HUES64 (cell line): ENCODE measurements at regions not wholly inside any gene's neighbourhood (a gene's known extent, or its start where the extent isn't known, plus 50 kb on each side); places are given as distances from the start of the nearest gene placed in this dataset.

Experiments
- H3K27ac ChIP-seq: 2 replicates; pipeline ENCODE4 v1.7.0; 2013; ENCODE audit warnings: low read depth, low read length, inconsistent platforms
- H3K27me3 ChIP-seq: 2 replicates; pipeline ENCODE4 v1.6.1; 2013; ENCODE audit warnings: mild to moderate bottlenecking, low read length; ENCODE audit not compliant: insufficient read depth
- H3K36me3 ChIP-seq: 2 replicates; pipeline ENCODE4 v1.6.1; 2013; ENCODE audit warnings: mild to moderate bottlenecking, low read length; ENCODE audit not compliant: insufficient read depth
- H3K4me1 ChIP-seq: 2 replicates; pipeline ENCODE4 v1.6.1; 2013; ENCODE audit warnings: mild to moderate bottlenecking, low read length, moderate library complexity; ENCODE audit not compliant: insufficient read depth
- H3K4me3 ChIP-seq: 2 replicates; pipeline ENCODE4 v1.5.1; 2013; ENCODE audit warnings: mild to moderate bottlenecking, low read length, moderate library complexity
- H3K9ac ChIP-seq: 2 replicates; pipeline ENCODE4 v1.6.1; 2013; ENCODE audit warnings: mild to moderate bottlenecking, low read depth, low read length
- H3K9me3 ChIP-seq: 2 replicates; pipeline ENCODE4 v1.6.1; 2013; ENCODE audit warnings: low read depth, low read length; ENCODE audit not compliant: insufficient read depth
- WGBS: fragments of 150-250, 120-280 bp; methylation state at CpG from one replicate; pipeline ENCODE4 v1.1.7; 2013; ENCODE audit warnings: missing lambda C conversion rate; 5-methylcytosine and 5-hydroxymethylcytosine counted together

DNA sequence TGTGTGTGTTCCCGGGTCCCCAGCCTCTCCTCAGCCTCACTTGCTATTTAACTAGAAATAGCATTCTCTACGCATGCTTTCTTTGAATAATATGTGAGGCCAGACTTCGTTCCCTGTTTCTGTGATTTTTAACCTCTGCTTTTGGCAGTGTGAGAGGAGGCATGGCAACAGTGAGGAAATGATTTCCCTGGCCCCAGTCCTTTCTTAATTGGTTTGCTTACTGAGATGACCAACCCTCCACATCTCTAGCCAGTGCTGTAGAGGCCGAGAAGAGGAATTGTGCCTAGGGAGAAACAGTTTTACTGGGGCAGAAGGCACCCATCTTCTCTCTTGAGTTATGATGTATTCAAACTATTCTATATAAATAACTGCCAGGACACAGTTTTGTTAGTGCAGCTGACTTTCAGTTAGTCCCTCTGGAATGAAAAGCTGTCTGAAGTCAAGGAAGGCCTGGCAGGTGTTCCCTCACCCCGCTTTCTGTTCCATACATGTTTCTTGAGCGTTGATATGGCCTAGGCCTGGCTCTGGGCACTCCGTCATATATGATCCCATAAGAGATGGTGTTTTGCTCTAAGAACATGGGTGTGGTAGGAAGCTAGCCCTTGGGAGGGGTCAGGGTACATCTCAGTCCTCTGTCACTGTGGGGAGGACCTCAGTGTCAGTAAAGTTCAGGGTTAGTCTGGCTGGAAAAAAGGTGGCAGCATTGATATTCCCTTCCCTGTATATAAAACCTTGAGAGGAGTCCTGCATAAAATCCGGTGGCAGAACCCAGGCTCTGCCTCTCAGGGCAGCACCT is 73.7 kb upstream of the NPAS1 start:
- H3K27ac ChIP-seq: no peak overlapping the region
- H3K9ac ChIP-seq: no peak overlapping the region

DNA sequence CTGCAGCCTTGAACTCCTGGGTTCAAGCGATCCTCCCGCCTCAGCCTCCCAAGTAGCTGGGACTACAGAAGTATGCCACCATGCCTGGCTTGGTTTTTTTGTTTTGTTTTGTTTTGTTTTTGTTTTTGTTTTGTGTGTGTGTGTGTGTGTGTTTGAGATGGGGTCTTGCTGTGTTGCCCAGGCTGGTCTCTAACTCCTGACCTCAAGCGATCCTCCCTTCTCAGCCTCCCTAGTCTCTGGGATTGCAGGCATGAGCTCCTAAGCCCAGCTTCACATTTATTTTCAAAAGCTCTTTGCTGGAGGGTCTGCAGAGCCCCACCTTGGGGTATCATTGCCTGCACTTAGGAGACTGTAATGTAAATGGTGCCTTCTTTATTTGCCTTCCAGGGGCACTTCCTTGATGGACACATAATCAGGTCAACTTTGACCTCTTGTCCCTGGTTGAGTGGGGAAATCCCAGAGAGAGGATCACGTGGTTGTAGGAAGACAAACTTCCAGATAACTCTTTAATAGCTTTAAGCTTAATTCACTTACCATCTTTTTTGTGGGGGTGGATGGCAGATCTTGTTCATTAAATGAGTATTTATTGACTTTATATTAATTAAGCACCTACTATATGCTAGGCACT is 72.9 kb upstream of the NPAS1 start:
- Histone ChIP-seq H3K9ac (no peak overlapping the region), H3K4me1 (peaks cover 14% of the 10 kb centered on the region), H3K4me3 (no peak overlapping the region), H3K27me3 (no peaks in the 10 kb centered on the region), H3K27ac (no peak overlapping the region), H3K9me3 (peaks cover 3% of the 10 kb centered on the region; the same call in 1 of the 2 replicates), H3K36me3 (peaks cover 19% of the 10 kb centered on the region)
- 100% methylated on average over 4 of the region's 4 CpGs for WGBS

More for the DNA sequence above, 73.7 kb upstream of the NPAS1 start:
- H3K27me3 ChIP-seq: no peaks in the 10 kb centered on the region
- H3K4me1 ChIP-seq: peaks cover 14% of the 10 kb centered on the region
- H3K4me3 ChIP-seq: no peak overlapping the region
- peaks cover 3% of the 10 kb centered on the region; the same call in 1 of the 2 replicates for H3K9me3 ChIP-seq
- 94% methylated on average over 7 of the region's 8 CpGs for WGBS
- peaks cover 19% of the 10 kb centered on the region for H3K36me3 ChIP-seq

DNA sequence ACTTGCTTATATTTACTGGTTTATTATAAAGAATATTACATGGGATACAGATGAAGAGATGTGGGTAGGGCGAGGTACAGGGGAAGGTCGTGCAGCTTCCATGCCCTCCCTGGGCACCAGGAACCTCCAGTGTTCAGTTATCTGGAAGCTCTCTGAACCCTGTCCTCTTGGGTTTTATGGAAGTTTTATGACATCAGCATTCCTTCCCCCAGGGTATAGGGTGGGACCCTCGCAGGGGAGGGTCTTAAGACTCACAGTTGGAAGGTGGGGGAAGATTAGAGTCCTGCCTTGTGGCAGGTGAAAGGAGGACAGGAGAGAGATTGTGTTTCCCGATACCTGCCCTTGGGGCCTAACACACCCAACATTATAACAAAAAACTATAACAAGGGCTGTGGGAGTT is 71.8 kb upstream of the NPAS1 start:
- Histone ChIP-seq H3K9me3 (peaks cover 3% of the 10 kb centered on the region; the same call in 1 of the 2 replicates), H3K36me3 (peaks cover 14% of the 10 kb centered on the region), H3K4me3 (no peak overlapping the region), H3K9ac (no peak overlapping the region), H3K27me3 (no peaks in the 10 kb centered on the region), H3K4me1 (peaks cover 14% of the 10 kb centered on the region), H3K27ac (no peak overlapping the region)
- WGBS: 88% methylated on average over 3 of the region's 4 CpGs

DNA sequence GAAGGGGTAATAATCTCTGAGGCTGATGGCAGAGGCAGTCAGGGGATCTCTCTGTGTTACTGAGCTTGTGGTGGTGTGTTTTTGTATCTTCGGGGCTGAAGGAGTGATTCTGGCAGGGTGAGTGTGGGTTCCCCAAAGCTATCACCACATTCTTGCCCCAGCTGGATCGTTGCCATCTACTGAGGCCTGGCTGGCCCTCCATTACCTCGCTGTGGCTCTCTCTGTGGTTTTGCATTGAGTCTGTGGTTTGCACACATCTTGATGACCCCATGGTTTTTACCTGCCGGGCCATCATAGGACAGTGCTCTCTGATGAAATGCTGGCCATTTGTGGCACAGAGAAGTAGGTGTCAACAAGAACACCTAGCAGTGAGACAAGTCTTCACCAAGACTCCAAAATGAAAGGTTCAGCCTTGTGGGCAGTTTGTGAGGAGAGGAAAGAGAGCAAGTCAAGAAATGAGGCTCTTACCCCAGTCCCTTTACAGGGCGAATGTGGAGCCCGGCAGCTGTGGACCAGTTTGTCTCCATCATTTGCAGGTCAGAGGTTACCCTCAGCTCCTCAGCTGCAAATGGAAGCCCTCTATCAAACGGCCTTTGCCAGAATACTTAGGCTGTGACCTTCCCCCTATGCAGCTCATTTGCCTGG is 69.0 kb upstream of the NPAS1 start:
- Histone ChIP-seq H3K27me3 (no peaks in the 10 kb centered on the region), H3K9me3 (peaks cover 3% of the 10 kb centered on the region; the same call in 1 of the 2 replicates), H3K4me3 (no peak overlapping the region), H3K9ac (no peak overlapping the region), H3K27ac (no peak overlapping the region), H3K36me3 (peaks cover 14% of the 10 kb centered on the region), H3K4me1 (peaks cover 5% of the 10 kb centered on the region)
- 93% methylated on average over 7 of the region's 7 CpGs for whole genome bisulfite sequencing

DNA sequence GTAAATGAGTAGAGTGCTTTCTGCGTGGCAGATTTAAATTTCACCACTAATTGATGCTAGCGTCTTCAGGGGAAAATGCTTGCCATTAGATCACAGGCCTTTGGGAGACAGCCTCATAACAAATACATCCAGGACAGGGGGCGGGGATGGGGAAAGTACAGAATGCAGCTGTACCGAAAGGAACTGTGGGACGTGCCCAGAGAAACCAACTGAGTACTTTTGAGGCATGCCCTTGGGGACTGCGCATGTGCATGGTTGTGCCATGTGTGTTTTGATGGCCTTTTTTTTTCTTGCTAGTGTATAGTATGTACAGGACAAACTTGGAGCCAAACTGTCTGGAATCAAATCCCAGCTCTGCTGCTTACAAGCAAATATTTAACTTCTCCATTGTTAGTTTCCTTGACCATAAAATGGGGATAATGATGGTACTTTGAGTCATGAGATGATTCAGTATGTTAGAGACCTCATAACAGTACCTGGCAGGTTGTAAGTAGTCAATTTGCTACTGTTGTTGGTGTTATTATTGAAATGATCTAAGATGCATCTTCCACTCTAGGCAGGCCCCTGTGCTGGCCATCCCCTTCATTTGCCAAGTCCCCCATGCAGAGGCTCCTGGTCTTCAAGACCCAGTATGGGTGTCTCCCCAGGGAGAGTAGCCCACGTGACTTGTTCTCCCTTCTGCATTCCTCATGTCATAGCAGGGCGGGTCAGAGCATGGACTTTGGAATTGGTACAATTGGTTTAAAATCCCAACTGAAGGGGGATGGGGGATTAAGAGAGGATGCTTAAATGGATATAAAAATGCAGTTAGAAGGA is 68.3 kb upstream of the NPAS1 start:
- peaks cover 5% of the 10 kb centered on the region for H3K4me1 ChIP-seq
- no peak overlapping the region for H3K27ac ChIP-seq
- no peaks in the 10 kb centered on the region for H3K27me3 ChIP-seq
- H3K36me3 ChIP-seq: peaks cover 13% of the 10 kb centered on the region
- peaks cover 3% of the 10 kb centered on the region; the same call in 1 of the 2 replicates for H3K9me3 ChIP-seq
- no peak overlapping the region for H3K4me3 ChIP-seq
- 90% methylated on average over 8 of the region's 8 CpGs for WGBS
- H3K9ac ChIP-seq: no peak overlapping the region

DNA sequence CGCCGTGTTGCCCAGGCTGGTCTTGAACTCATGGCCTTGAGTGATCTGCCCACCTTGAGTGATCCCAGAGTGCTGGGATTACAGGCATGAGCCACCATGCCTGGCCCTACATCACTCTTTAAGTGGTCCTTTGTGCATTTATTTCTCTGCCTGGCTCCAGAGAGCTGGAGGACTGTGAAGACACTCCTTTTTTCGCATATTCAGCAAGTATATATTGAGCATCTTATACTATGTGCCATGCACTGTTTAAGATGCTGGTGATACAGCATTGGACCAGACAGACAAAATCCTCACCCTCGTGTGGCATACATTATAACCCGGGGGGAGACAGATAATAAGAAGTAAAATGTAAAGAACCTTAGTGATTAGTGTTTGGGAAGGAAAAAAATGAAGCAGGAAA is 66.8 kb upstream of the NPAS1 start:
- H3K9ac ChIP-seq: no peak overlapping the region
- H3K27ac ChIP-seq: no peak overlapping the region
- H3K36me3 ChIP-seq: peaks cover 4% of the 10 kb centered on the region
- H3K27me3 ChIP-seq: no peaks in the 10 kb centered on the region
- 98% methylated on average over 5 of the region's 5 CpGs for WGBS
- H3K9me3 ChIP-seq: no peaks in the 10 kb centered on the region
- peaks cover 5% of the 10 kb centered on the region for H3K4me1 ChIP-seq
- H3K4me3 ChIP-seq: no peak overlapping the region

DNA sequence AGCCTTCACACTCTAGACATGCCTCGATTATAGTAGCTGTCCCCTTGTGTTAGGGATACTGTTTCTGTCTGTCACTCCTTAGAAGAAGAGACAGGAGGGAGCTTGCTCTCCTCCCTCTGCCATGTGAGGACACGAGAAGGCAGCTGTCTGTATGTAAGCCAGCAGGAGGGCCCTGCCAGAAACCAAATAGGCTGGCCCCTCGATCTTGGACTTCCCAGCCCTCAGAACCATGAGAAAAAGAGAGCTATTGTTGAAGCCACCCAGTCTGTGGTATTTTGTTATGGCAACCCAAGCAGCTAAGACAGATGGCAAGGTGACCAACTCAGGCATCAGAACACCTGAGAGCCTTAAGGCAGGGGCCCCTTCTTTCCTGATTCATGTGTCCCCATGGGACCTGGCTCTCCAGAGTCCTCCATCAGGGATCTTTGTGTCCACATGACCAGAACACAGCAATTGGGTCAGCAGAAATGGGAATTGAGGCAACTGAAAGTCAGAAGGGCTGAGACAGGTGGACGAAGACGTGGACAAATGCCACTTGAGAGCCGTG is 65.6 kb upstream of the NPAS1 start:
- Histone ChIP-seq H3K27ac (no peak overlapping the region), H3K9me3 (no peaks in the 10 kb centered on the region), H3K9ac (no peak overlapping the region), H3K36me3 (no peaks in the 10 kb centered on the region; the same call in none of the 2 replicates), H3K4me1 (peaks cover 9% of the 10 kb centered on the region), H3K4me3 (no peak overlapping the region), H3K27me3 (no peaks in the 10 kb centered on the region)
- 86% methylated on average over 6 of the region's 6 CpGs for WGBS

DNA sequence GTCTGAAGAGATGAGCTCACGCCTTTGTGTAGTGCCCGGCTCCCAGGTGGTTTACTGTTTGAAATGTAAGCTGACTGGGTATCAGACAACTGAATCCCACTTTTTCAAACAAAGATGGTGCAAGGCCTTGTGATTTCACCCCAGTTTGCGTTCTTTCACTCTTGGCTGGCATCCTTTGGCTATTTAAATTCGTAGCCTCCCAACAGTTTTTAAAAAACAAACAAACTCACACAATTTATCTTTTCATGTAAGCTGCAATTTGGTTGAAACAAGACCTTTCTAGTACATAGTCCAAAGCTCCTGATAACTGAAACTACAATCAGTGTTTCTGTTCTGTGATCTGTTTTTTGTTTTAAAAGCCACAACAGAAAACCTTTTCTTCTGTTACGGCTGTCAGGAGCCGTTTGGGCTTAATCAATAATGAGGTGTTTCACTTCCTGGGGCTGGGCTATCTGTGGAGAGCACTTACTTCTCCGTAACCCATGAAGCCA is 65.1 kb upstream of the NPAS1 start:
- Histone ChIP-seq H3K9me3 (no peaks in the 10 kb centered on the region), H3K9ac (no peak overlapping the region), H3K4me1 (peaks cover 9% of the 10 kb centered on the region), H3K27ac (peak overlapping the region; percentile 3; the same call in 1 of the 2 replicates), H3K27me3 (no peaks in the 10 kb centered on the region), H3K36me3 (no peaks in the 10 kb centered on the region; the same call in none of the 2 replicates), H3K4me3 (no peak overlapping the region)
- WGBS: 88% methylated on average over 7 of the region's 7 CpGs

DNA sequence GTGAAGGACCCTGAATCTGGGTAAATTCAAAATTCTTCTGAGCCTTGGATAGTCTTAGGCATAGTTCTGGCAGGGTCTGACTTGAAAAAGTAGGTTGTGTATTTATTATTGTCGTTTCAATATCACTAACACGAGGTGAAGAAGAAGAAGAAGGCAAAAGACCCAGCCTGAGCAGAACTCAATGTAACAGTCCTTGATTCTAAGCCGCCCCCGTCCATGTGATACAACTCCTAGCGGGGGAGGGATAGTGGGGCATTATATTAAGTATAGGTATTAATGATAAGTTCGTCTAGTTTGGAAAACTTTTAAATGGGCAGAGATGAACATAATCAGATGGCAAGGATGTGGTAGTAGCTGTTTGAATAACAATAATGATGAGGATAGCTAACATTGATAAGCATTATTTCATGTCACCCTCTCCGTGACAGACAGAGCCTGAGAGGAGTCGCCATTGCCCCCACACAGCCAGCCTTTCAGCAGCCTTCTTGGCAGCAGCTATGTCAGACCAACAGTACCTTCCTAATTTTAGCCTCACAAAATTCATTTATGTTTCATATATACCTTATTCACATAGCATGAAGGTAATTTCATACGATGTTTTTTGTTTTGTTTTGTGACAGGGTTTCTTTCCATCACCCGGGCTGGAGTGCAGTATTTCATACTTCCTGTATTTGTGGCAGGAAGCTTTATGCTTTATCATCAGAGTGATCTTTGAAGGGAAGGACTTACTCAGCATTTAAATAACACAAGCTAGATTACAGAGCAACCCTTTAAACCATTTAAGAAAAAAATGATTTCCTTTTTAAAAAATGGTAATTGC is 64.4 kb upstream of the NPAS1 start:
- Histone ChIP-seq H3K9me3 (no peaks in the 10 kb centered on the region), H3K36me3 (no peaks in the 10 kb centered on the region; the same call in 1 of the 2 replicates), H3K27ac (no peak overlapping the region), H3K4me1 (peaks cover 11% of the 10 kb centered on the region), H3K9ac (no peak overlapping the region), H3K27me3 (no peaks in the 10 kb centered on the region), H3K4me3 (no peak overlapping the region)
- 92% methylated on average over 10 of the region's 10 CpGs for WGBS
